ENCODE measurements at regions not wholly inside any gene's neighbourhood (a gene's known extent, or its start where the extent isn't known, plus 50 kb on each side); places are given as distances from the start of the nearest gene placed in this dataset.

DNA sequence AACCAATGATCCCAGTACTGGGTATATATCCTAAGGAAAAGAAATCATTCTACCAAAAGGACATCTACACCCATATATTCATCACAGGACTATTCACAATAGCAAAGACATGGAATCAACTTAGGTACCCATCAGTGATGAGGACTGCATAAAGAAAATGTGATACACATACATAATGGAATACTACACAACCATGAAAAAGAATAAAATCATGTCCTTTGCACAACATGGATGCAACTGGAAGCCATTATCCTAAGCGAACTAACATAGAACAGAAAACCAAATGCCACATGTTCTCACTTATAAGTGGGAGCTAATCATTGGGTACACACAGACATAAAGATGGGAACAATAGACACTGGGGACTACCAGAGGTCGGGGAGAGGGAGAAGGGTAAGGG, 86.0 kb upstream of the LGR5 start:
- H3K9me3 Mint-ChIP-seq = peaks cover 3% of the 10 kb centered on the region
- H3K4me3 Mint-ChIP-seq = no peak overlapping the region
- no peaks in the 10 kb centered on the region for H3K36me3 Mint-ChIP-seq (ENCODE audit: low read depth)
- TF ChIP-seq, protein P1, sequence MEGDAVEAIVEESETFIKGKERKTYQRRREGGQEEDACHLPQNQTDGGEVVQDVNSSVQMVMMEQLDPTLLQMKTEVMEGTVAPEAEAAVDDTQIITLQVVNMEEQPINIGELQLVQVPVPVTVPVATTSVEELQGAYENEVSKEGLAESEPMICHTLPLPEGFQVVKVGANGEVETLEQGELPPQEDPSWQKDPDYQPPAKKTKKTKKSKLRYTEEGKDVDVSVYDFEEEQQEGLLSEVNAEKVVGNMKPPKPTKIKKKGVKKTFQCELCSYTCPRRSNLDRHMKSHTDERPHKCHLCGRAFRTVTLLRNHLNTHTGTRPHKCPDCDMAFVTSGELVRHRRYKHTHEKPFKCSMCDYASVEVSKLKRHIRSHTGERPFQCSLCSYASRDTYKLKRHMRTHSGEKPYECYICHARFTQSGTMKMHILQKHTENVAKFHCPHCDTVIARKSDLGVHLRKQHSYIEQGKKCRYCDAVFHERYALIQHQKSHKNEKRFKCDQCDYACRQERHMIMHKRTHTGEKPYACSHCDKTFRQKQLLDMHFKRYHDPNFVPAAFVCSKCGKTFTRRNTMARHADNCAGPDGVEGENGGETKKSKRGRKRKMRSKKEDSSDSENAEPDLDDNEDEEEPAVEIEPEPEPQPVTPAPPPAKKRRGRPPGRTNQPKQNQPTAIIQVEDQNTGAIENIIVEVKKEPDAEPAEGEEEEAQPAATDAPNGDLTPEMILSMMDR (IDR thresholded peaks at IDR 0.05; ENCODE audit: unreplicated experiment in 3 of 3) = no peak
- no peaks in the 10 kb centered on the region for H3K4me1 Mint-ChIP-seq
- no peaks in the 10 kb centered on the region for H3K27me3 Mint-ChIP-seq (ENCODE audit: low read depth)
- no peak overlapping the region for H3K27ac Mint-ChIP-seq

DNA sequence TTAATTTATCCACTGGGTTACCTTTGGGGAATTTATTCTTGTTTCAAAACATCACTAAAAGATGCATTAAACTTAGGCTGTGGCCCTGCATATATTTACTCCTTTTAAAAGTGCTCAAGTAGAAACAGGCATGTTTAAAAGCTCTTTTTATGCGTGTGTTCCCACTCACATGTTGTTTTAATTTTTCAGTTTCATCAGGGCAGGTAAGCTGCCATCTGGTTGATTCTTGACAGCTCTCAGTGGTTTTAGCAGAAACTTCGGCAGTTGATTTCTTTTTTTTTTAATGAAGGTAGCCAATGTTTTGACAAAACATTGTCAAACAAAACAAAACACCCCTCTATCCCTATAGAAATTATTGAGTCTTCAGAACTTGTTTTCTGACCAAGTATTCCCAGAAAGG, 89.6 kb upstream of the LGR5 start:
- peaks cover 3% of the 10 kb centered on the region for H3K9me3 Mint-ChIP-seq
- no peak overlapping the region for H3K27ac Mint-ChIP-seq
- H3K27me3 Mint-ChIP-seq (ENCODE audit: low read depth) = no peaks in the 10 kb centered on the region
- H3K4me1 Mint-ChIP-seq = no peaks in the 10 kb centered on the region
- H3K4me3 Mint-ChIP-seq = no peak overlapping the region
- no peaks in the 10 kb centered on the region for H3K36me3 Mint-ChIP-seq (ENCODE audit: low read depth)
- TF ChIP-seq, protein P1 (IDR thresholded peaks at IDR 0.05; ENCODE audit: unreplicated experiment in 3 of 3) = no peak

DNA sequence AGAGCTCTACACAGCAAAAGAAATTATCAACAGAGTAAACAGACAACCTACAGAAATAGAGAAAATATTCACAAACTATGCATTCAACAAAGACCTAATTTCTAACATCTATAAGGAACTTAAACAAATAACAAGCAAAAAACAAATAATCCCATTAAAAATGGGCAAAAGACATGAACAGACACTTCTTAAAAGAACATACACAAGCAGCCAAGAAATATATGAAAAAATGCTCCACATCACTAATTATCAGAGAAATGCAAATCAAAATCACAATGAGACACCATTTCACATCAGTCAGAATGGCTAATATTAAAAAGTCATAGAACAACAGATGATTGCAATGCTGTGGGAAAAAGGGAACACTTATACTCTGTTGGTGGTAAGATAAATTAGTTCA, 100.7 kb upstream of the LGR5 start:
- Mint-ChIP-seq H3K9me3 (peaks cover 29% of the 10 kb centered on the region), H3K27me3 (ENCODE audit: low read depth) (peaks cover 3% of the 10 kb centered on the region), H3K36me3 (ENCODE audit: low read depth) (no peaks in the 10 kb centered on the region), H3K27ac (no peak overlapping the region), H3K4me3 (no peak overlapping the region), H3K4me1 (peaks cover 4% of the 10 kb centered on the region)
- TF ChIP-seq, protein P1 (IDR thresholded peaks at IDR 0.05; ENCODE audit: unreplicated experiment in 3 of 3) = no peak

DNA sequence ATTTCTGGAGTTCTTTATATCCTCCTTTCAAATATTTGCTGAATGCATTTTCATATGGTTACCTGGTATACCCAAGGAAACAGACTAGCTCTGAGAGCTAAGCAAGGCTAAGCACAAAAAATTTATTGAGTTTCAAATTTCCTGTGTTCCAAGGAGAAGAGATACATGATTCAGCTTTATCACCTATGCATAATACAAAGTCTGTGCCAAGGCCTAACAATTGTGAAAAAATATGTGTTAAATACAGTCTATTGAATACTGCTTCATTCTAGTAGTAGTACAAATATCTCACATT, 103.7 kb upstream of the LGR5 start:
- Mint-ChIP-seq H3K4me1 (peaks cover 4% of the 10 kb centered on the region), H3K4me3 (no peak overlapping the region), H3K27ac (no peak overlapping the region), H3K9me3 (peaks cover 23% of the 10 kb centered on the region), H3K27me3 (ENCODE audit: low read depth) (peaks cover 3% of the 10 kb centered on the region), H3K36me3 (ENCODE audit: low read depth) (no peaks in the 10 kb centered on the region)
- TF ChIP-seq, protein P1 (IDR thresholded peaks at IDR 0.05; ENCODE audit: unreplicated experiment in 3 of 3) = no peak

DNA sequence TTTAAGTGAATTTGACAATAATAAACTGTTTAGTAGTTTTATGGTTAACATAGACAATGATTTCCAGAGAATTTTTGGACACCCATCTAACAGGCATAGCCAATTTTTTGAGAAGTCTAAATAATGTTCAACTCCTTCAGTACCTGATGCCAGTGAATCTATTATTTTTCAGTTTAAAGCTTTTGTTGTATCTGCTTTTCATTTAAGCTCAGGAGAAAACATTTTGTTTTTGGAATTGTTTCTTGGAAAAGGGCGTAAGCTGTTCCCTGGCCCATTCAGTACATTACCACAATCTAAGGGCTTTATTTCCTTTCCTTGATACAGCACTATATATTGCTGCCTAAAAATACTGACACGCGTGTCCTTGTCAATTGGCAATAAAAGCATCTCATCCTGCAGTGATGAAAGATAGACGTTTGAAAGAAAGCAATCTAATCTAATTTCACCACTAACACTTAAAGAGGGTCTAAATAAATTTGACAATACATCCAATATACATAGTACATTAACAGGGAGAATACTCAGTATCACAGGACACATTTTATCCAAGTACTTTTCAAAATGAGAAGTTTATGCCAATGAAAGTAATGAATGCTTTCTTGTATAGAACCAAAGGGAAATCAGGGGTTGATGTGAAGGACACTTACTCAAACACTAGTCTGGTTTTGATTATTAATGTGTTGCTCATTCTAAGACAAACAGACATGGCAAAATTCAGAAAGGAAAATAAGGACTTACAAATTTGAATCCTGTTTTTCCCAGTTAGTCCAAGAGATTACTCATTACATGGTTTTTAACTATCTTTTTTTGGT, 104.2 kb upstream of the LGR5 start:
- TF ChIP-seq, protein P1 (IDR thresholded peaks at IDR 0.05; ENCODE audit: unreplicated experiment in 3 of 3) = no peak
- H3K4me1 Mint-ChIP-seq = peaks cover 4% of the 10 kb centered on the region
- no peaks in the 10 kb centered on the region for H3K36me3 Mint-ChIP-seq (ENCODE audit: low read depth)
- no peak overlapping the region for H3K4me3 Mint-ChIP-seq
- H3K27me3 Mint-ChIP-seq (ENCODE audit: low read depth) = peaks cover 3% of the 10 kb centered on the region
- H3K27ac Mint-ChIP-seq = peak overlapping the region in 1 of 3 experiments; percentile 69
- peaks cover 22% of the 10 kb centered on the region for H3K9me3 Mint-ChIP-seq

DNA sequence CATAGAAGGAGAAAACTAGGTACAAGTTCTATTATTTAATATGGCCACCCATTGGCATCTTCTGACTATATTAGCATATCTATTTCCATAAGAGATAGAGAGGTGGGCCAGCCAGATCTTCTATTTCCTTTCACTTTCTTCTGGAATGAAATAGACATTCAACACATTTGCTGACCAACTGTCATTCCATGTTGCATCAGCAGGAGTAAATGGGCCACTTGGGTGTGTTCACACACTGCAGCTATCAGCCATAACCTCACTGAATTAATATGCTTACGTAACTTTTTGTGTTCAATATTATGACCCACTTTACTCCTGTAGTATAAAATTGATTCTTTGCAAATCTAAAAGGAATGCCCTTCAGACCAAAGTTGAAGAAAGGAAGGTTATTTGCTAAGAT, 106.2 kb upstream of the LGR5 start:
- Mint-ChIP-seq H3K4me1 (peaks cover 4% of the 10 kb centered on the region), H3K27ac (no peak overlapping the region), H3K4me3 (no peak overlapping the region), H3K27me3 (ENCODE audit: low read depth) (peaks cover 3% of the 10 kb centered on the region), H3K9me3 (peaks cover 9% of the 10 kb centered on the region), H3K36me3 (ENCODE audit: low read depth) (no peaks in the 10 kb centered on the region)
- TF ChIP-seq, protein P1 (IDR thresholded peaks at IDR 0.05; ENCODE audit: unreplicated experiment in 3 of 3) = no peak
